OCI-LY3 (cell line): ENCODE measurements at regions not wholly inside any gene's neighbourhood (a gene's known extent, or its start where the extent isn't known, plus 50 kb on each side); places are given as distances from the start of the nearest gene placed in this dataset.

ENCODE experiments used
- EZH2phosphoT487 ChIP-seq: fragments of 200-600 bp; shearing (Covaris generic); IDR thresholded peaks from 2 replicates; pipeline ENCODE4 v1.6.1; 2018; ENCODE audit warnings: antibody characterized with exemption, mixed run types, low read depth
- TF ChIP-seq, protein P1 (sequence below): fragments of 200-600, 300-600 bp; sonication (generic); IDR thresholded peaks from 2 replicates; pipeline ENCODE4 v1.5.1; 2014; ENCODE audit warnings: antibody characterized with exemption, low read length, low read depth

GRCh38 chr14:104315625-104316024 is 177.2 kb downstream of the KIF26A start:
- TF ChIP-seq, protein P1, sequence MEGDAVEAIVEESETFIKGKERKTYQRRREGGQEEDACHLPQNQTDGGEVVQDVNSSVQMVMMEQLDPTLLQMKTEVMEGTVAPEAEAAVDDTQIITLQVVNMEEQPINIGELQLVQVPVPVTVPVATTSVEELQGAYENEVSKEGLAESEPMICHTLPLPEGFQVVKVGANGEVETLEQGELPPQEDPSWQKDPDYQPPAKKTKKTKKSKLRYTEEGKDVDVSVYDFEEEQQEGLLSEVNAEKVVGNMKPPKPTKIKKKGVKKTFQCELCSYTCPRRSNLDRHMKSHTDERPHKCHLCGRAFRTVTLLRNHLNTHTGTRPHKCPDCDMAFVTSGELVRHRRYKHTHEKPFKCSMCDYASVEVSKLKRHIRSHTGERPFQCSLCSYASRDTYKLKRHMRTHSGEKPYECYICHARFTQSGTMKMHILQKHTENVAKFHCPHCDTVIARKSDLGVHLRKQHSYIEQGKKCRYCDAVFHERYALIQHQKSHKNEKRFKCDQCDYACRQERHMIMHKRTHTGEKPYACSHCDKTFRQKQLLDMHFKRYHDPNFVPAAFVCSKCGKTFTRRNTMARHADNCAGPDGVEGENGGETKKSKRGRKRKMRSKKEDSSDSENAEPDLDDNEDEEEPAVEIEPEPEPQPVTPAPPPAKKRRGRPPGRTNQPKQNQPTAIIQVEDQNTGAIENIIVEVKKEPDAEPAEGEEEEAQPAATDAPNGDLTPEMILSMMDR: no peak
- TF ChIP-seq EZH2phosphoT487: no peak
